ENCODE measurements at regions not wholly inside any gene's neighbourhood (a gene's known extent, or its start where the extent isn't known, plus 50 kb on each side); places are given as distances from the start of the nearest gene placed in this dataset.

DNA sequence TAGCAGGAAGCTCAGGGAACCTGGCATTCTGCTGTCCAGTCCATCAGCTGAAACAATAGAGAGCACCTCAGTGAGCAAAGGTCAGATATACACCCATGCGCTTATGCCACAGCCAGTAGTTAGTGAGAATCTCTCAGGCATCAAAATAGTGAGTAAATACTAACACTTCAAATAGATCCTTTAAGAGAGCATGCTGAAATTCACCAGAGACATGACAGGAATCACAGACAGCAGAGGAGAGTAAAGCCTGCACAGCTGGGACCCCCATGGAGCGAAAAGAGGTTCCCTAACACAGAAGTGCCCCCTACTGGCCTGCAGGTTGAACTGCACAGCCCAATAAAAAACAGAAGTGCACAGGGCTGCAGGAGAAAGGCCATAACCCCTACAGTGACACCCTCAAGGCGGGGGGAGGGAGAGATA, 57.6 kb upstream of the ANTXRL start:
- DNase-seq, result peak; percentile 47

DNA sequence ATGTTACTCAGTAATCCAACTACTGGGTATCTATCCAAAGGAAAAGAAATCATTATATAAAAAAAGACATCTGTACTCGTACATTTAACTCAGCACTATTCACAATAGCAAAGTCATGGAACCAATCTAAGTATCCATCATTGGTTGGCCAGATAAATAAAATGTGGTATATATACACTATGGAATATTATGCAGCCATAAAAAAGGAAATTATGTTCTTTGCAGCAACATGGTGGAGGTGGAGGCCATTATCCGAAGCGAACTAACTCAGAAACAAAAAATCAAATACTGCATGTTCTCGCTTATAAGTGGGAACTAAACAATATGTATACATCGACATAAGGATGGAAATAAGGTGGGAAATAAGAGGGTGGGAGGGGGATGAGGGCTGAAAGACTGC, 56.2 kb upstream of the ANTXRL start:
- DNase-seq, result no peak

DNA sequence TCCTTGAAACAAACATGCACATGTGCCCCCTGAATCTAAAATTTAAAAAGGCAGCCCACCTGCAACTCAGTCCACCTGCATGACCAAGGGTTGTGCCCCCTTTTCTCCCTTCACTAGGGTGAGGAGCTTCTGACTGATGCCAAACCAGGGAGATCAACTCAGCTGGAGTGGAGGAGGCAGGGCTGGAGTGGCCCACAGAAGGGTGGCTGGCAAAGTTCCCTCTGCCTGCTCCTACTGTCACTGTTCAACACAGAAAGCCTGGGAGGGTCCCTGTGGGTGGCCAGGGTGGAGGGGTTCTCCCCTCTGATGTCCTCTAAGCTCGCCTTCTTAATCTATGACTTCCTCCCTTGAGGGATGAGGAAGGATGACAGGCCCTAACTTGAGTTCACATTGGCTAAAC, 55.7 kb upstream of the ANTXRL start:
- no peak for DNase-seq

GRCh38 chr10:46232084-46232483, 54.7 kb upstream of the ANTXRL start:
- no peak for DNase-seq

- DNase-seq, result no peak
These were observed 54.1 kb upstream of the ANTXRL start for GRCh38 chr10:46232666-46233065.

GRCh38 chr10:46233181-46233580, 53.6 kb upstream of the ANTXRL start:
- DNase-seq, result peak; percentile 19

GRCh38 chr10:46234026-46234425, 52.8 kb upstream of the ANTXRL start:
- DNase-seq, result peak; percentile 5

DNA sequence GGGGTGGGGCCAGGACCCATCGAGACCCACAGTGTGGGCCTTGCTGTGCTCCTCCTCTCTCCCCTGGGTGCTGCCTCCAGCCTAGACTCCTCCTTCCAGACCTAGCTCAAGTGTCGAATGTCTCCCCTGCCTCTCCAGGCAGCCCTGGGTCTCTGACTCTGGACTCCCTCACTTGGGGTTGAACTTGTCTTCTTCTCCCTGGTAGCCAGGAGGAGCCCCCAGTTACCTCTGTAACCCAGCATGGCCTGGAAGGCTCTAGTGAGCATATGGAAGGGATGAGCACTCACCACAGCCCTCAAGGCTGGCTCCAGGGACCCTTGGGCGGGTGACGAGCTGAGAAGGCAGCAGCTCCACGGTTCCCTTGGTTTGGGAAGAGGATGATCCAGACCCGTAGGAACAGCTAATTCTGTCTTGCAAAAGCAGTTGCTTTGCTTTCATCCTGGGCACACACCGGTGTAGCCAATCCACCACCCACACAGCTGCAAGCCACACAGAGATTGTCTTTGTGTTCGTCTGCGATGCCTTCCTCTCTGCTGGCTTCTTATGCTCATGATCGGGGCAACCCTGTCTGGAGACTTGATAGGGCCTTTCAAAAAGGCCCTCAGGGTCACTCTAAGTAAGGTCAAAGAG, 52.3 kb upstream of the ANTXRL start:
- DNase-seq, result peak; percentile 17

- DNase-seq, result peak; percentile 10
These were observed 50.9 kb upstream of the ANTXRL start for GRCh38 chr10:46235705-46236545.

- DNase-seq, result no peak
These were observed 50.3 kb upstream of the ANTXRL start for GRCh38 chr10:46236546-46236887.

- peak; percentile 13 for DNase-seq
These were observed 49.7 kb upstream of the ANTXRL start for GRCh38 chr10:46236941-46237681.

Data from stimulated activated CD8-positive, alpha-beta memory T cell treated with anti-CD3 and anti-CD28 coated beads, Interleukin-4, amount 100 ng/mL, for 48 hours (primary cell).